ENCODE measurements at regions not wholly inside any gene's neighbourhood (a gene's known extent, or its start where the extent isn't known, plus 50 kb on each side); places are given as distances from the start of the nearest gene placed in this dataset.
A peak's percentile ranks its signal among the peaks of the same experiment; 100 is the strongest.
"Not testable (repeated sequence)": the region's sequence is repeated elsewhere in the genome, so short reads cannot be mapped to it uniquely, and the experiment has no call there.

GRCh38 chr16:52033992-52034391 lies 513.0 kb downstream of the TOX3 start:
- no peak for DNase-seq

- DNase-seq, result no peak
These were observed 524.0 kb downstream of the TOX3 start for GRCh38 chr16:52022980-52023379.

- no peak for DNase-seq
These were observed 524.8 kb downstream of the TOX3 start for GRCh38 chr16:52022177-52022576.

- DNase-seq, result no peak
These were observed 530.6 kb downstream of the TOX3 start for GRCh38 chr16:52016387-52016786.

- DNase-seq, result no peak
These were observed 541.4 kb downstream of the TOX3 start for GRCh38 chr16:52005551-52005950.

- DNase-seq, result no peak
These were observed 542.6 kb downstream of the TOX3 start for GRCh38 chr16:52004343-52004742.

GRCh38 chr16:52002026-52002425 lies 544.9 kb downstream of the TOX3 start:
- no peak for DNase-seq

GRCh38 chr16:51996516-51996915 lies 550.4 kb downstream of the TOX3 start:
- DNase-seq, result no peak

GRCh38 chr16:51994597-51994996 lies 552.3 kb downstream of the TOX3 start:
- no peak for DNase-seq

GRCh38 chr16:51989637-51990230 lies 557.2 kb downstream of the TOX3 start:
- no peak for DNase-seq

- DNase-seq, result no peak
These were observed 558.0 kb downstream of the TOX3 start for GRCh38 chr16:51988977-51989376.

GRCh38 chr16:51987519-51987918 lies 559.4 kb downstream of the TOX3 start:
- DNase-seq, result no peak

- no peak for DNase-seq
These were observed 560.2 kb downstream of the TOX3 start for GRCh38 chr16:51986717-51987116.

- no peak for DNase-seq
These were observed 560.6 kb downstream of the TOX3 start for GRCh38 chr16:51986301-51986700.

GRCh38 chr16:51985126-51985525 lies 561.8 kb downstream of the TOX3 start:
- no peak for DNase-seq

GRCh38 chr16:51984395-51984794 lies 562.5 kb downstream of the TOX3 start:
- no peak for DNase-seq

GRCh38 chr16:51982715-51983680 lies 563.9 kb downstream of the TOX3 start:
- DNase-seq, result peak; percentile 25

GRCh38 chr16:51981725-51982124 lies 565.2 kb downstream of the TOX3 start:
- DNase-seq, result no peak

- DNase-seq, result not testable (repeated sequence)
These were observed 569.4 kb downstream of the TOX3 start for GRCh38 chr16:51977506-51977905.

GRCh38 chr16:51971184-51971583 lies 575.8 kb downstream of the TOX3 start:
- no peak for DNase-seq

- DNase-seq, result no peak
These were observed 578.2 kb downstream of the TOX3 start for GRCh38 chr16:51968749-51969148.

GRCh38 chr16:51967646-51968045 lies 579.3 kb downstream of the TOX3 start:
- no peak for DNase-seq

- no peak for DNase-seq
These were observed 586.0 kb downstream of the TOX3 start for GRCh38 chr16:51960931-51961330.

GRCh38 chr16:51953286-51953985 lies 593.5 kb downstream of the TOX3 start:
- DNase-seq, result no peak
